AML-193 (cell line): ENCODE measurements at regions not wholly inside any gene's neighbourhood (a gene's known extent, or its start where the extent isn't known, plus 50 kb on each side); places are given as distances from the start of the nearest gene placed in this dataset.
"Not testable (repeated sequence)": the region's sequence is repeated elsewhere in the genome, so short reads cannot be mapped to it uniquely, and the experiment has no call there.

ENCODE experiments used
- DNase-seq, 2 experiments: peaks; one replicate each; lab custom pipeline; 2025; lab: John Stamatoyannopoulos, UW

- DNase-seq = no peak
Measured at GRCh38 chr5:166068547-166069335, 2222.7 kb upstream of the WWC1 start.

- no peak for DNase-seq
Measured at GRCh38 chr5:166073901-166074581, 2217.4 kb upstream of the WWC1 start.

- DNase-seq = no peak
Measured at GRCh38 chr5:166074582-166075481, 2216.6 kb upstream of the WWC1 start.

- no peak for DNase-seq
Measured at GRCh38 chr5:166083183-166083959, 2208.1 kb upstream of the WWC1 start.

GRCh38 chr5:166086568-166086967, 2204.9 kb upstream of the WWC1 start:
- DNase-seq = no peak

GRCh38 chr5:166088389-166089039, 2202.9 kb upstream of the WWC1 start:
- DNase-seq = no peak

GRCh38 chr5:166091931-166092330, 2199.5 kb upstream of the WWC1 start:
- DNase-seq = no peak

GRCh38 chr5:166093312-166093711, 2198.1 kb upstream of the WWC1 start:
- DNase-seq = no peak

- DNase-seq = no peak
Measured at GRCh38 chr5:166102947-166103346, 2188.5 kb upstream of the WWC1 start.

GRCh38 chr5:166111021-166111420, 2180.4 kb upstream of the WWC1 start:
- DNase-seq = no peak

GRCh38 chr5:166117072-166118066, 2174.1 kb upstream of the WWC1 start:
- DNase-seq = no peak

GRCh38 chr5:166119506-166119905, 2171.9 kb upstream of the WWC1 start:
- DNase-seq = no peak

GRCh38 chr5:166123717-166124116, 2167.7 kb upstream of the WWC1 start:
- no peak for DNase-seq

GRCh38 chr5:166127766-166128570, 2163.5 kb upstream of the WWC1 start:
- no peak for DNase-seq

GRCh38 chr5:166145107-166145506, 2146.3 kb upstream of the WWC1 start:
- not testable (repeated sequence) for DNase-seq

- no peak for DNase-seq
Measured at GRCh38 chr5:166163996-166164610, 2127.3 kb upstream of the WWC1 start.

GRCh38 chr5:166165596-166165995, 2125.8 kb upstream of the WWC1 start:
- no peak for DNase-seq

- DNase-seq = no peak
Measured at GRCh38 chr5:166166071-166166470, 2125.4 kb upstream of the WWC1 start.

- no peak for DNase-seq
Measured at GRCh38 chr5:166172597-166172996, 2118.8 kb upstream of the WWC1 start.
